OCI-LY3 (cell line): ENCODE measurements at regions not wholly inside any gene's neighbourhood (a gene's known extent, or its start where the extent isn't known, plus 50 kb on each side); places are given as distances from the start of the nearest gene placed in this dataset.

ENCODE experiments used
- H2AFZ ChIP-seq: fragments of 200-600, 300-600 bp; shearing (Covaris generic); 2 replicates; pipeline ENCODE4 v1.6.0; 2014; ENCODE audit warnings: antibody characterized with exemption, low read depth, low read length
- H3K27ac ChIP-seq: fragments of 200-600, 300-600 bp; sonication (generic); 2 replicates; pipeline ENCODE4 v1.5.1; 2014; ENCODE audit warnings: mild to moderate bottlenecking, low read length, moderate library complexity, mixed read lengths
- H3K27me3 ChIP-seq: fragments of 200-600, 300-600 bp; sonication (generic); 2 replicates; pipeline ENCODE4 v1.6.1; 2014; ENCODE audit warnings: low read depth, low read length, mixed read lengths
- H3K36me3 ChIP-seq: fragments of 200-600, 300-600 bp; sonication (generic); replicated peaks from 2 replicates; pipeline ENCODE3; 2014; ENCODE audit warnings: low read depth, low read length, mixed read lengths
- H3K4me1 ChIP-seq: fragments of 300-600, 200-600 bp; sonication (generic); 2 replicates; pipeline ENCODE4 v1.6.1; 2014; ENCODE audit warnings: low read length, mixed read lengths
- H3K4me2 ChIP-seq: fragments of 200-600, 300-600 bp; sonication (generic); 2 replicates; pipeline ENCODE4 v1.6.1; 2014; ENCODE audit warnings: low read length, mixed read lengths
- H3K4me3 ChIP-seq: fragments of 300-600, 200-600 bp; sonication (generic); 2 replicates; pipeline ENCODE4 v1.5.1; 2014; ENCODE audit warnings: antibody characterized with exemption, mild to moderate bottlenecking, low read length, moderate library complexity
- H3K79me2 ChIP-seq: fragments of 300-600, 200-600 bp; shearing (Covaris generic); 2 replicates; pipeline ENCODE4 v1.6.1; 2014; ENCODE audit warnings: mild to moderate bottlenecking, low read length, mixed read lengths
- H3K9ac ChIP-seq: fragments of 300-600, 200-600 bp; shearing (Covaris generic); 2 replicates; pipeline ENCODE4 v1.6.0; 2014; ENCODE audit warnings: mild to moderate bottlenecking, low read length, moderate library complexity
- H3K9me3 ChIP-seq: fragments of 200-600, 300-600 bp; shearing (Covaris generic); 2 replicates; pipeline ENCODE4 v1.6.1; 2014; ENCODE audit warnings: low read length, mixed read lengths; ENCODE audit not compliant: insufficient read depth
- H4K20me1 ChIP-seq: fragments of 200-600, 300-600 bp; sonication (generic); 2 replicates; pipeline ENCODE4 v1.6.1; 2016; ENCODE audit warnings: low read length, mixed read lengths; ENCODE audit not compliant: insufficient read depth
- CTCF ChIP-seq: fragments of 200-600, 300-600 bp; sonication (generic); IDR thresholded peaks from 2 replicates; pipeline ENCODE4 v1.5.1; 2014; ENCODE audit warnings: antibody characterized with exemption, low read length, low read depth
- EZH2phosphoT487 ChIP-seq: fragments of 200-600 bp; shearing (Covaris generic); IDR thresholded peaks from 2 replicates; pipeline ENCODE4 v1.6.1; 2018; ENCODE audit warnings: antibody characterized with exemption, mixed run types, low read depth

GRCh38 chr2:219851801-219852481 lies 224.5 kb downstream of the SLC4A3 start:
- Histone ChIP-seq H3K79me2 (no peaks in the 10 kb centered on the region), H2AFZ (no peak overlapping the region)

GRCh38 chr2:219852626-219853025 lies 225.2 kb downstream of the SLC4A3 start:
- no peaks in the 10 kb centered on the region for H3K9me3 ChIP-seq
- no peaks in the 10 kb centered on the region for H3K4me1 ChIP-seq
- H3K27ac ChIP-seq = no peak overlapping the region
- H2AFZ ChIP-seq = no peak overlapping the region
- TF ChIP-seq EZH2phosphoT487 (no peak), CTCF (no peak)
- H3K9ac ChIP-seq = no peak overlapping the region
- no peaks in the 10 kb centered on the region for H3K27me3 ChIP-seq
- H3K36me3 ChIP-seq = no peaks in the 10 kb centered on the region
- H4K20me1 ChIP-seq = no peaks in the 10 kb centered on the region
- no peak overlapping the region for H3K4me2 ChIP-seq
- H3K79me2 ChIP-seq = no peaks in the 10 kb centered on the region
- H3K4me3 ChIP-seq = no peak overlapping the region

More at GRCh38 chr2:219851801-219852481, 224.5 kb downstream of the SLC4A3 start:
- Histone ChIP-seq H4K20me1 (no peaks in the 10 kb centered on the region), H3K36me3 (no peaks in the 10 kb centered on the region), H3K4me2 (no peak overlapping the region), H3K27me3 (no peaks in the 10 kb centered on the region), H3K9me3 (no peaks in the 10 kb centered on the region), H3K4me1 (no peaks in the 10 kb centered on the region), H3K9ac (no peak overlapping the region), H3K27ac (no peak overlapping the region), H3K4me3 (no peak overlapping the region)
- no peak for TF ChIP-seq CTCF
- no peak for TF ChIP-seq EZH2phosphoT487

- Histone ChIP-seq H3K79me2 (no peaks in the 10 kb centered on the region), H3K9ac (no peak overlapping the region), H3K4me1 (no peaks in the 10 kb centered on the region), H3K9me3 (no peaks in the 10 kb centered on the region), H2AFZ (no peak overlapping the region), H3K27ac (no peak overlapping the region), H4K20me1 (no peaks in the 10 kb centered on the region), H3K27me3 (no peaks in the 10 kb centered on the region), H3K4me3 (no peak overlapping the region), H3K4me2 (no peak overlapping the region), H3K36me3 (no peaks in the 10 kb centered on the region)
- TF ChIP-seq EZH2phosphoT487 = no peak
- TF ChIP-seq CTCF = no peak
These were observed 229.2 kb downstream of the SLC4A3 start for GRCh38 chr2:219856602-219857001.

- Histone ChIP-seq H3K9me3 (no peaks in the 10 kb centered on the region), H3K4me1 (no peaks in the 10 kb centered on the region), H3K79me2 (no peaks in the 10 kb centered on the region), H3K27ac (no peak overlapping the region), H3K4me2 (no peak overlapping the region), H3K9ac (no peak overlapping the region), H4K20me1 (no peaks in the 10 kb centered on the region), H3K4me3 (no peak overlapping the region), H3K27me3 (no peaks in the 10 kb centered on the region), H3K36me3 (no peaks in the 10 kb centered on the region), H2AFZ (no peak overlapping the region)
- no peak for TF ChIP-seq CTCF
- no peak for TF ChIP-seq EZH2phosphoT487
These were observed 230.3 kb downstream of the SLC4A3 start for GRCh38 chr2:219857751-219858150.
